SU-DHL-6 (cell line): ENCODE measurements at regions not wholly inside any gene's neighbourhood (a gene's known extent, or its start where the extent isn't known, plus 50 kb on each side); places are given as distances from the start of the nearest gene placed in this dataset.

ENCODE experiments used
- H2AFZ ChIP-seq: fragments of 200-600 bp; sonication (generic); 2 replicates; pipeline ENCODE4 v1.6.1; 2014; ENCODE audit warnings: low read depth, mild to moderate bottlenecking, moderate library complexity, mixed read lengths, antibody characterized with exemption, low read length; ENCODE audit not compliant: severe bottlenecking
- H3F3A ChIP-seq: fragments of 200-600 bp; shearing (Covaris generic); 2 replicates; pipeline ENCODE4 v1.6.0; 2016; ENCODE audit warnings: antibody characterized with exemption, mild to moderate bottlenecking; ENCODE audit not compliant: insufficient read depth
- H3K27ac ChIP-seq: fragments of 200-600 bp; sonication (generic); 2 replicates; pipeline ENCODE4 v1.5.1; 2016; ENCODE audit warnings: low read depth, mild to moderate bottlenecking, low read length, moderate library complexity, mixed read lengths
- H3K27me3 ChIP-seq: fragments of 200-600 bp; sonication (generic), shearing (Covaris generic); 2 replicates; pipeline ENCODE4 v1.6.0; 2014; ENCODE audit warnings: mild to moderate bottlenecking, low read length
- H3K36me3 ChIP-seq: fragments of 200-600 bp; sonication (generic); 2 replicates; pipeline ENCODE4 v1.6.1; 2014; ENCODE audit warnings: mild to moderate bottlenecking, low read length, mixed read lengths
- H3K4me2 ChIP-seq: fragments of 300-600, 200-600 bp; shearing (Covaris generic), sonication (generic); 2 replicates; pipeline ENCODE4 v1.6.0; 2014; ENCODE audit warnings: low read length, low read depth, mild to moderate bottlenecking; ENCODE audit not compliant: poor library complexity, severe bottlenecking
- H3K4me3 ChIP-seq: fragments of 200-600 bp; sonication (generic); 2 replicates; pipeline ENCODE4 v1.5.1; 2014; ENCODE audit warnings: antibody characterized with exemption, low read length, mild to moderate bottlenecking, mixed read lengths; ENCODE audit not compliant: insufficient read depth, poor library complexity, severe bottlenecking
- H3K79me2 ChIP-seq: fragments of 200-600 bp; sonication (generic); 2 replicates; pipeline ENCODE4 v1.6.1; 2014; ENCODE audit warnings: mild to moderate bottlenecking, low read length, moderate library complexity; ENCODE audit not compliant: insufficient read depth
- H3K9ac ChIP-seq: fragments of 200-600 bp; sonication (generic); 2 replicates; pipeline ENCODE4 v1.7.0; 2014; ENCODE audit warnings: mild to moderate bottlenecking, low read length
- H3K9me2 ChIP-seq: fragments of 200-600 bp; sonication (generic); replicated peaks from 2 replicates; pipeline ENCODE4 v1.6.1; 2014; ENCODE audit warnings: low read length; ENCODE audit not compliant: insufficient read depth
- H3K9me3 ChIP-seq: fragments of 200-600 bp; sonication (generic); 2 replicates; pipeline ENCODE4 v1.6.1; 2014; ENCODE audit warnings: low read length, mixed read lengths; ENCODE audit not compliant: insufficient read depth
- H4K20me1 ChIP-seq: fragments of 200-600 bp; sonication (generic); 2 replicates; pipeline ENCODE4 v1.6.1; 2014; ENCODE audit warnings: low read depth, mild to moderate bottlenecking, antibody characterized with exemption, low read length, moderate library complexity, mixed read lengths
- CTCF ChIP-seq: fragments of 200-600 bp; sonication (generic); IDR thresholded peaks from one replicate; pipeline ENCODE4 v1.5.1; 2017; ENCODE audit warnings: antibody characterized with exemption, mild to moderate bottlenecking, low read length, moderate library complexity; ENCODE audit not compliant: insufficient read depth, poor library complexity, severe bottlenecking
- EZH2phosphoT487 ChIP-seq: fragments of 200-600 bp; sonication (generic), shearing (Covaris generic); conservative IDR thresholded peaks from 2 replicates; pipeline ENCODE4 v1.6.1; 2018; ENCODE audit warnings: mild to moderate bottlenecking, antibody characterized with exemption, low read length, moderate library complexity, mixed read lengths

DNA sequence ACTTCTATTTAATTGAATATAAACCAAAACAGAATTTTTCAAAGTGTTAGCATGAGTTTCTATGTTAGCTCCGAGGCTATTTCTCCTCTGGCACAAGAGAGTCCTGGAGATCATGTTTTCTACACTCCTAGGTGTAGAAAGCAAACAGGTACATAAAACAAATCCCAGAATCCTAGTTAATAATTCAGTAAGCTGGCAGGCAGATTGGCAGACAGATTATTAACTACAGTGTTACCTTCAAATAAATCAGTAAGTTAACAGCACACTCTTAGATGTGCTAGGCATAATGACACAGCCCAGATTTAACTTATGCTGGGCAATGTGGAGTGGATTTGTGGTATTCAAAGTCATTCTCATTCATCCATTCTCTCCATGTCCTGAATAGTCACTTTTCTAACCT, 282.8 kb upstream of the RPS23 start:
- Histone ChIP-seq H3K9ac (no peak overlapping the region), H3K4me3 (no peak overlapping the region), H3K79me2 (no peaks in the 10 kb centered on the region), H4K20me1 (no peaks in the 10 kb centered on the region), H3K9me2 (no peaks in the 10 kb centered on the region), H3K27ac (no peak overlapping the region), H2AFZ (no peak overlapping the region), H3K27me3 (no peaks in the 10 kb centered on the region), H3K4me2 (no peak overlapping the region), H3K9me3 (no peaks in the 10 kb centered on the region), H3K36me3 (no peaks in the 10 kb centered on the region), H3F3A (no peaks in the 10 kb centered on the region)
- no peak for TF ChIP-seq EZH2phosphoT487
- TF ChIP-seq CTCF = no peak

DNA sequence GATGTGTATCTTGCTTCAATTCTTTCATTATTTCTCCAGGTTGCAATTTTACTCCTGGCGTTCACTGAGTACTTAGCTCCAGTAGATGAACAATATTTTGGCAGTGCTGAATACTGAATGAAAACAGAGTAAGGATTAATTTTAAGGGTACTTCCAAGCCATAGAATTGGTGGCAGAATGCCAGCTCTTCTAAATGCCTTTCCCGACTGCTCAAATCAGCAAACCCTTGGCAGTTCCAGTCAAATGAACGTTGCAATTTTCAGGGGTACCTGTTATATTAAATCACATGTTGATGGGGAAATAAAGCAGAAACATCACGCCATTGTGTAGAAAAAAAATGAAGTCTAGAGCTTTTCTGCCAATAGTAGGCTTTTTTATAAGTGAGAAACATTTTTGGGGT, 282.4 kb upstream of the RPS23 start:
- Histone ChIP-seq H3K4me2 (no peak overlapping the region), H3K9me2 (no peaks in the 10 kb centered on the region)
- TF ChIP-seq EZH2phosphoT487 = no peak
- TF ChIP-seq CTCF = no peak

DNA sequence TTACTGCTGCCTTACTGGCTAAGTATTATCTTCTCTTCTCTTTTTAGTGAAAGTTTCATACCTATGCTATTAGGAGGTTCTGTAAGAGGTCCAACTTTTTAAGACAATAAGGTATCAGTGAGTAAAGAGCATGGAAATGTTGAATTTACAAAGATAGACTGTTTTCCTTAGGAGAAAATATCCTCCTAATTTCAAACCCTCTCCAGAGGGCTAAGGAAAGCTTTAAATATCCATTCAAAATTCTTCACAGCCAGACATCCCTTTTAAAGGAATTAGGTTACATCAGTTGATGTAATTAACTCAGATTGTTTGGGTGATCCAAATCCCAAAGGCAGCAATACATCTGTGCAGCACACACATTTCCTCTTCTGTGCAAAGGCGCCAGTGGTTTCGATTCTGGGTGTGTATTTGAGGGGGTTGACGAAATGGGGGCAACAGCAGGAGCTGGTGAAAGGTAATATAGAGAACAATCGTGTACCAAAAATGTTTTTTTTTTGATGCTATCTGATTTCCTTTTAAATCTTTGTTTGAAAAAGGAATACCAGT, 273.8 kb upstream of the RPS23 start:
- no peak overlapping the region for H2AFZ ChIP-seq
- H3F3A ChIP-seq = no peaks in the 10 kb centered on the region
- H4K20me1 ChIP-seq = no peaks in the 10 kb centered on the region
- H3K9ac ChIP-seq = no peak overlapping the region
- no peaks in the 10 kb centered on the region for H3K27me3 ChIP-seq
- H3K27ac ChIP-seq = no peak overlapping the region
- H3K4me3 ChIP-seq = no peak overlapping the region
- no peaks in the 10 kb centered on the region for H3K36me3 ChIP-seq
- H3K79me2 ChIP-seq = no peaks in the 10 kb centered on the region
- H3K9me3 ChIP-seq = no peaks in the 10 kb centered on the region
- TF ChIP-seq EZH2phosphoT487 = no peak
- no peak for TF ChIP-seq CTCF
- H3K9me2 ChIP-seq = no peaks in the 10 kb centered on the region
- H3K4me2 ChIP-seq = no peak overlapping the region

More for the DNA sequence above, 282.4 kb upstream of the RPS23 start:
- H3K27ac ChIP-seq = no peak overlapping the region
- H4K20me1 ChIP-seq = no peaks in the 10 kb centered on the region
- no peaks in the 10 kb centered on the region for H3K36me3 ChIP-seq
- H3K79me2 ChIP-seq = no peaks in the 10 kb centered on the region
- H3K27me3 ChIP-seq = no peaks in the 10 kb centered on the region
- H3F3A ChIP-seq = no peaks in the 10 kb centered on the region
- no peak overlapping the region for H3K4me3 ChIP-seq
- no peak overlapping the region for H3K9ac ChIP-seq
- no peak overlapping the region for H2AFZ ChIP-seq
- no peaks in the 10 kb centered on the region for H3K9me3 ChIP-seq
